Epithelial cell of esophagus (primary cell): ENCODE measurements at regions not wholly inside any gene's neighbourhood (a gene's known extent, or its start where the extent isn't known, plus 50 kb on each side); places are given as distances from the start of the nearest gene placed in this dataset.

ENCODE experiments used
- DNase-seq: peaks from one replicate; pipeline ENCODE4 v3.0.0; 2010; ENCODE audit warnings: low read depth
- H3K4me3 ChIP-seq: 2 replicates; pipeline ENCODE4 v1.5.1; 2011; ENCODE audit warnings: mild to moderate bottlenecking, low read length, control low read depth
- TF ChIP-seq, protein P1 (sequence below): IDR thresholded peaks from 2 replicates; pipeline ENCODE4 v1.5.1; 2011; ENCODE audit warnings: low read depth, mild to moderate bottlenecking, low read length, control low read depth, inconsistent platforms; ENCODE audit not compliant: insufficient read depth; ENCODE audit errors: missing control alignments

DNA sequence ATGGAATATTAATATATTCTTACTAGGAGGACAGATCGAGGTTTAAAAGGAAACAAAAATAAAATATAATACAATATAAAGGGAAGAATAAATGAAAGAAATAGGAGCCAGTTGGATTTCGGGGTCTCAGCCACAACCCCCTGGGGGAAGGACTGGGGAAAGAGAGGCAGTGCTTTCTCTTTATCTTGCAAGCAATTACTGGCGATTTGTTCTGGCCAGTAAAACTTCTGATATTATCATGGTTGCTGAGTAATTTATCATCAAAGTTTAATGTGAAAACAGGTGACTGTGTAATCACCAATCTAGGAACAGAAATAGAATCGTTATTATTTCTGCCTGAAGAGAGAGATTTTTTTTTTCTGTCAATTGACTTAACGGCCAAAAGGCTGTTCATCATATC is 917.7 kb upstream of the CELF4 start:
- DNase-seq = no peak
- TF ChIP-seq, protein P1, sequence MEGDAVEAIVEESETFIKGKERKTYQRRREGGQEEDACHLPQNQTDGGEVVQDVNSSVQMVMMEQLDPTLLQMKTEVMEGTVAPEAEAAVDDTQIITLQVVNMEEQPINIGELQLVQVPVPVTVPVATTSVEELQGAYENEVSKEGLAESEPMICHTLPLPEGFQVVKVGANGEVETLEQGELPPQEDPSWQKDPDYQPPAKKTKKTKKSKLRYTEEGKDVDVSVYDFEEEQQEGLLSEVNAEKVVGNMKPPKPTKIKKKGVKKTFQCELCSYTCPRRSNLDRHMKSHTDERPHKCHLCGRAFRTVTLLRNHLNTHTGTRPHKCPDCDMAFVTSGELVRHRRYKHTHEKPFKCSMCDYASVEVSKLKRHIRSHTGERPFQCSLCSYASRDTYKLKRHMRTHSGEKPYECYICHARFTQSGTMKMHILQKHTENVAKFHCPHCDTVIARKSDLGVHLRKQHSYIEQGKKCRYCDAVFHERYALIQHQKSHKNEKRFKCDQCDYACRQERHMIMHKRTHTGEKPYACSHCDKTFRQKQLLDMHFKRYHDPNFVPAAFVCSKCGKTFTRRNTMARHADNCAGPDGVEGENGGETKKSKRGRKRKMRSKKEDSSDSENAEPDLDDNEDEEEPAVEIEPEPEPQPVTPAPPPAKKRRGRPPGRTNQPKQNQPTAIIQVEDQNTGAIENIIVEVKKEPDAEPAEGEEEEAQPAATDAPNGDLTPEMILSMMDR = no peak
- H3K4me3 ChIP-seq = no peak overlapping the region

DNA sequence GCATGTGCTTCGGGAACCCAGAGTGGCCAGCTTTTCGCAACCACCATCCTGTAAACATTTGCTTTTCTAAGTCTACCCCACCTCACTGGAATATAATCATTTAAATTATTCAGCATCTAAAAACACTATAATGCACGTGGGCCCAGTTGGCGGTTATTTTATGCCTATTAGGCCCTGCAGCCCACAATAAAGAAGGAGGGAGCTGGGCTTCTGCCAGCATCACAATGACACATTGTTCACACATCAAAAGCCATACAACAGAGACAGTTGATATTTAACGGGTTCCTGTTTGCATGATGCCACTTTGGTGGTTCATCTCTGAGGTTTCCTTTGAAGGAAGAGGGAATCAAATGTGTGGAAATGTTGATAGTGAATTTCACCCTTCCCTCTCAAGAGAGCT is 916.0 kb upstream of the CELF4 start:
- DNase-seq = no peak
- no peak overlapping the region for H3K4me3 ChIP-seq
- TF ChIP-seq, protein P1 = no peak

DNA sequence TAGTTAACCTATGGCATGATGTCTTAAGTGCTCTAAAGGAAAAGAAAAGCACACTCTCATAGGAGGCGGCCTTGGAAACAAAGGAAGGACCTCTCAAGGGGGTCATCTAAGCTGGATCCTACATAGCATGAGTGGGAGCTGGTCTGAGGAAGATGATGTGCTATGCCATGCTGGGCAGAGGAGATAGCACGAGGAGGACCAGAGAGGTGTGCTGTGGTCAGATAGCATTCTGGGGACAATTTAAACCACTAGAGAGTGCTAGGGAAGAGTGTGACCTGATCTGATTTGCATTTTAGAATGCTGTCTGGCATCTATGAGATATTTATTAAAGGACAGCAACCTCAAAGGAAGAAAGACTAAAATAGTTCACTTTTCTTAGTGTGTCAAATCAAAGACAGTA is 910.1 kb upstream of the CELF4 start:
- no peak for DNase-seq
- H3K4me3 ChIP-seq = no peak overlapping the region
- TF ChIP-seq, protein P1 = no peak

DNA sequence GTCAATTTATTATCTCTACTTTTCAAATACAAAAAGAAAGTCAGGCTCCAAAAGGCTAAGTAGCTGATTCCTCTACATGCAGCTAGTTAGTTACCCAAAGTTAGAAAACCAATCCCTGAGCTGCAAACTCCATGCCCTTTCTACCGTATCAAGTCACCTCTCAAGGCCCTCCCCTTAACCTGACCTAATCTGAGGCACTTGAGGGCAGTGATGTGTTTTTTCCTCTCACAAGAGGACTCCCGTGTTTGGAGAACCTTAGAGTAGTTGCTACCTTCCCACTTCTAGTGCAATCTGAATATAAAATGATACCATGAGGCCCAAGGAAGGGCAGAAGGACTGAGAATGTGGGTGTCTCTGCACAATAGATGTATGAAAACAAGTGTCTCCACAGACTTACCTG is 907.9 kb upstream of the CELF4 start:
- H3K4me3 ChIP-seq = no peak overlapping the region
- no peak for DNase-seq
- TF ChIP-seq, protein P1 = no peak

DNA sequence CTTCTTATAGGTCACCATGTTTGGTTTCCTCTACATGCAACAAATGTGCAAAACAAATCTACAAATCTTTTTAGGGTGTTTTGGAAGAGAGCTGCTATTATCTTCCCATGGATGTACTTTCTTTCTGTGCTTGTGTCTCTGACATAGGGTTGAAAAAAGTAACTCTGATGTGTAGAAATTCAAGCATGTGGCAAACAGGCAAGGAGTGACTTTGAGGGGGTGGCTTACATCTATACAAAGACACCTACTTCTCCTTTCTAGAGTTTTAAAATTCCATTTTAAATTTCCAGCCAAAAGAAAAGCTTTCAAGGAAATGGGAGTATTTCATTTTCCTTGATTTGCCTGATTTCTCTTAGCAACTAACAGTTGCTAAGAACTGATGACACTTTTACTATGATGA is 904.8 kb upstream of the CELF4 start:
- DNase-seq = no peak
- TF ChIP-seq, protein P1 = no peak
- H3K4me3 ChIP-seq = no peak overlapping the region

DNA sequence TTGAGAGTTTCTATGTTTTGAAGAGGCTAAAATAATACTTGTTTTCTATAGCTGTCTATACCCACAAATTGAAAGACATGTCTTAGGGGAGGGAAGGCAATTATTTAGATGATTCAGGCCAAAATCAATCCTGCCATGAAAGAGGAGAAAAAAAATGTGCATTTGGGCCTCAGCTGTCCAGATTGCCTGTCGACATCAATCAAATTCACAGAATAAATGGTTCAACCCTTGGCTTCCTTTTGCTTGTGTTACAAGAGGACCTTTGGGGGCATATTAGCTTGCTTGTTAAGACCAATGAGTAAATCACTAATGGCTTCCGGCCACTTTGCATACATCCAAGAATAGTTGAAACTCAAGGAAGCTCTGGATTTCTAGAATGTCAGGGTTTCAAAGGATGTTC is 900.8 kb upstream of the CELF4 start:
- H3K4me3 ChIP-seq = no peak overlapping the region
- TF ChIP-seq, protein P1 = no peak
- DNase-seq = no peak

DNA sequence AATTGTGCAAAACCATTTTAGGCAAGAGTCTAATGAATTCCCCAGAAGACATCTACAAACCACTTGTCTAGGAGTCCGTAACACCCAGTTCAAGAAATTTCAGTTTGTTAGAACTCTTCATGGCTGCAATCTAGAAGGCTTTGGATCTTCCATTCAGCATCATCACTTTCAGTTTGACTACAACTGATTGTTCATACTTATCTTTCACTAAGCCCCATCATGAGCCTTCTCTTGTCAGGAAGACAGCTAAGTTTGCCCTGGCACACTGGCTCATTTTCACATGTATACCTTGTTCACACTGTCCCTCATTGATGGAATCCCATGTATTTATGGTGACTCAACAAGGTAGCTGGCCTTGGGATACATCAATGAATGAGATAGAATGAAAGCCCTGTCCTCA is 898.4 kb upstream of the CELF4 start:
- no peak for DNase-seq

More for the DNA sequence above, 898.4 kb upstream of the CELF4 start:
- no peak overlapping the region for H3K4me3 ChIP-seq
- TF ChIP-seq, protein P1 = no peak
